Ishikawa (cell line): ENCODE measurements at regions not wholly inside any gene's neighbourhood (a gene's known extent, or its start where the extent isn't known, plus 50 kb on each side); places are given as distances from the start of the nearest gene placed in this dataset.

Source experiments
- CEBPB ChIP-seq: IDR thresholded peaks from 2 replicates; pipeline ENCODE4 v1.6.1; 2012
- CREB1 ChIP-seq: IDR thresholded peaks from 2 replicates; pipeline ENCODE4 v1.6.1; 2012; ENCODE audit warnings: low read depth
- EGR1 ChIP-seq: IDR thresholded peaks from 2 replicates; pipeline ENCODE4 v1.6.1; 2012
- EP300 ChIP-seq: IDR thresholded peaks from 2 replicates; pipeline ENCODE4 v1.6.1; 2012; ENCODE audit warnings: borderline replicate concordance
- FOXM1 ChIP-seq: IDR thresholded peaks from 2 replicates; pipeline ENCODE4 v1.6.1; 2012; ENCODE audit warnings: low read depth, borderline replicate concordance
- MAX ChIP-seq: IDR thresholded peaks from 2 replicates; pipeline ENCODE4 v1.6.1; 2012
- NFIC ChIP-seq: IDR thresholded peaks from 2 replicates; pipeline ENCODE4 v1.6.1; 2012
- RAD21 ChIP-seq: IDR thresholded peaks from 2 replicates; pipeline ENCODE4 v1.6.1; 2012; ENCODE audit warnings: low read depth
- REST ChIP-seq: IDR thresholded peaks from 2 replicates; pipeline ENCODE4 v1.6.1; 2012; ENCODE audit warnings: low read depth, mild to moderate bottlenecking
- TAF1 ChIP-seq: IDR thresholded peaks from 2 replicates; pipeline ENCODE4 v1.6.1; 2012; ENCODE audit warnings: low read depth, mild to moderate bottlenecking
- TCF12 ChIP-seq: IDR thresholded peaks from 2 replicates; pipeline ENCODE4 v1.6.1; 2012; ENCODE audit warnings: low read depth
- TEAD4 ChIP-seq: IDR thresholded peaks from 2 replicates; pipeline ENCODE4 v1.6.1; 2012
- USF1 ChIP-seq: IDR thresholded peaks from 2 replicates; pipeline ENCODE4 v1.6.1; 2012
- YY1 ChIP-seq: IDR thresholded peaks from 2 replicates; pipeline ENCODE4 v1.6.1; 2012; ENCODE audit warnings: low read depth
- ZBTB7A ChIP-seq: IDR thresholded peaks from 2 replicates; pipeline ENCODE4 v1.6.1; 2012; ENCODE audit warnings: low read depth

- TF ChIP-seq TAF1, result no peak
- no peak for TF ChIP-seq MAX
- TF ChIP-seq EP300, result no peak
These were observed 456.8 kb upstream of the AMOT start for GRCh38 chrX:113297437-113297836.

- TF ChIP-seq ZBTB7A, result no peak
- no peak for TF ChIP-seq USF1
- TF ChIP-seq EGR1, result no peak
- no peak for TF ChIP-seq TCF12
- no peak for TF ChIP-seq CREB1
These were observed 448.9 kb upstream of the AMOT start for GRCh38 chrX:113289503-113289902.

- TF ChIP-seq ZBTB7A, result no peak
- TF ChIP-seq TAF1, result no peak
- no peak for TF ChIP-seq MAX
- no peak for TF ChIP-seq FOXM1
- no peak for TF ChIP-seq REST
- TF ChIP-seq EGR1, result no peak
- TF ChIP-seq USF1, result no peak
- no peak for TF ChIP-seq CREB1
- TF ChIP-seq TEAD4, result no peak
- no peak for TF ChIP-seq NFIC
These were observed 447.1 kb upstream of the AMOT start for GRCh38 chrX:113287761-113288160.

- no peak for TF ChIP-seq NFIC
- TF ChIP-seq TAF1, result no peak
- no peak for TF ChIP-seq TEAD4
- TF ChIP-seq CREB1, result no peak
- no peak for TF ChIP-seq ZBTB7A
- TF ChIP-seq CEBPB, result no peak
- TF ChIP-seq YY1, result no peak
- no peak for TF ChIP-seq EGR1
- no peak for TF ChIP-seq TCF12
- TF ChIP-seq USF1, result no peak
These were observed 435.2 kb upstream of the AMOT start for GRCh38 chrX:113275804-113276203.

GRCh38 chrX:113274791-113275190 is 434.2 kb upstream of the AMOT start:
- TF ChIP-seq RAD21 (no peak), CREB1 (no peak), FOXM1 (no peak), TAF1 (no peak), REST (no peak), USF1 (no peak)

- TF ChIP-seq TCF12 (no peak), EP300 (no peak), YY1 (no peak), REST (no peak), TEAD4 (no peak), NFIC (no peak), CEBPB (no peak), ZBTB7A (no peak), RAD21 (no peak), TAF1 (no peak), FOXM1 (no peak), EGR1 (no peak), MAX (no peak), USF1 (no peak), CREB1 (no peak)
These were observed 433.7 kb upstream of the AMOT start for GRCh38 chrX:113274345-113274744.
